HG03025 (cell line): ENCODE measurements at regions not wholly inside any gene's neighbourhood (a gene's known extent, or its start where the extent isn't known, plus 50 kb on each side); places are given as distances from the start of the nearest gene placed in this dataset.
"Not testable (repeated sequence)": the region's sequence is repeated elsewhere in the genome, so short reads cannot be mapped to it uniquely, and the experiment has no call there.

Experiments used
- ATAC-seq: cut with Tn5 transposase; IDR thresholded peaks from one replicate; pipeline ENCODE4 v1.9.1; 2021; ENCODE audit warnings: mild to moderate bottlenecking, moderate library complexity; ENCODE audit not compliant: unreplicated experiment, low FRiP score

DNA sequence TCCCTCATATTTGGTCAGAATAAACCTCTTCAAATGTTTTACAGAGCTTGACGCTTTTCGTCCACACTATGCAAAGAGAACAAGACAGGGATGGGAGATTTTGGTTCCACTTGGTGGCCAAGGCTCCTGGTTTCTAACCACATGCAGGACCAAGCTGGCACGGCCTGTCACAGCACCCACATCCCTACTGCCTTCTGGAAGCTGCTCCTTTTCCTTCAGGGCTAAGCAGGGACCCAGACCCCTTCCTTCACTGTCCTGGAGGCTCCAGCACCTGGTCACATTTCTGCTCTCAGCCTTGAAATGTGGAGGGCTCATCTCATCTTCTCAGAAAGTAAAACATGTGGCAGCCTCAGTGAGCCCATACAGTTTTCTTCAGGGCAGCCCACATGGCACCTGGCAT lies 50.4 kb upstream of the ARHGEF7 start:
- no peak for ATAC-seq

DNA sequence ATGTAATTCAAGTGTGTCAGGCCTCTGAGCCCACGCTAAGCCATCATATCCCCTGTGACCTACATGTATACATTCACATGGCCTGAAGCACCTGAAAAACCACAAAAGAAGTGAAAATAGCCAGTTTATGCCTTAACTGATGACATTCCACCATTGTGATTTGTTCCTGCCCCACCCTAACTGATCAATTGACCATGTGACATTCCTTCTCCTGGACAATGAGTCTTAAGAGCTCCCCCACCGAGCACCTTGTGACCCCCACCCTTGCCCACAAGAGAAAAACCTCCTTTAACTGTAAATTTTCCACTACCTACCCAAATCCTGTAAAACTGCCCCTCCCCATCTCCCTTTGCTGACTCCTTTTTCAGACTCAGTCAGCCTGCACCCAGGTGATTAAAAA lies 52.1 kb upstream of the ARHGEF7 start:
- no peak for ATAC-seq

DNA sequence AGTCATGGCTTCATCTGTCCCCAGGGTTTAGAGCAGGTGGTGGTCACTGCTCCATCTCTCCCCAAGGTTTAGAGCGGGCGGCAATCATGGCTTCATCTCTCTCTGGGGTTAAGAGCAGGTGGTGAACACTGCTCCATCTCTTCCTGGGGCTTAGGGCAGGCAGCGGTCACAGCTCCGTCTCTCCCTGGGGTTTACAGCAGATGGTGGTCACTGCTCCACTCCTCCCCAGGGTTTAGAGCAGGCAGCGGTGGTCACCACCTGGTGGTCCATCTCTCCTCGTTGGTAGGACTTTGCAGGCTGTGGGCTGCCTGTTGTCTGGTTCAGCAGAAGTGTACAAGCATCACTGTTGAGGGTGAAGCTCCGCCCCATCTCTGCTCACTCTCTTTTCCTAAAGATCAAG lies 52.8 kb upstream of the ARHGEF7 start:
- ATAC-seq = no peak

DNA sequence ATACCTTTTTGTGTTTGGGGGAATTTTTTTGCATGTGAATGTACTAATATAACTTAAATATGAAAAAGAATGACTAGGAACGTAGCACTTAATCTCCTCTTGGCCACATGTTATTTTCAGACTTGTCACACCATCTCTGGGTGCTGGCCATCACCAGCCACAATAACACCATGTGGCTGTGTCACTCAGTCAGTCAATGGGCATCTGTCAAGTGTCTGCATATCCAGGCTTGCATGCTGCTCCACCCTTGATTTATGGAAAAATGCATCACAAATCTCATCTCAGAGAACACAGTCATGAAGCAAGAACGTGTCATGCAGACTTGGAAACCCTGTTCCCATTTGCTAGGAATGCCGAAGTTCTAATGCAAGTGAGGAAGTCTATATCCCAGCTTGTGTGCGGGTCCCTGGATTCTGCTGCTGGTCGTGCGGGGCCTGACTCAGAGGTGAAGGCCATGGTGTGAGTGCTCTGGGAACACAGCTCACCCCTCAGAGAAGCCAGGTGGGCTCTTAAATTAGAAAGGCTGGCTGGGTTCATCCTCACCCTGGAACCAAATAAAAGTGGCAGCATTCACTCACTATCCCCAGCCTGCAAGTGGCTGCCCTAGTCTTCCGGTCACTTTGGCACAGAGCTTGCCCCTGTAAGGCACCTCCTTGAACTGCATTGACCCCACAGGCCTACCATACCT lies 53.6 kb upstream of the ARHGEF7 start:
- no peak for ATAC-seq

DNA sequence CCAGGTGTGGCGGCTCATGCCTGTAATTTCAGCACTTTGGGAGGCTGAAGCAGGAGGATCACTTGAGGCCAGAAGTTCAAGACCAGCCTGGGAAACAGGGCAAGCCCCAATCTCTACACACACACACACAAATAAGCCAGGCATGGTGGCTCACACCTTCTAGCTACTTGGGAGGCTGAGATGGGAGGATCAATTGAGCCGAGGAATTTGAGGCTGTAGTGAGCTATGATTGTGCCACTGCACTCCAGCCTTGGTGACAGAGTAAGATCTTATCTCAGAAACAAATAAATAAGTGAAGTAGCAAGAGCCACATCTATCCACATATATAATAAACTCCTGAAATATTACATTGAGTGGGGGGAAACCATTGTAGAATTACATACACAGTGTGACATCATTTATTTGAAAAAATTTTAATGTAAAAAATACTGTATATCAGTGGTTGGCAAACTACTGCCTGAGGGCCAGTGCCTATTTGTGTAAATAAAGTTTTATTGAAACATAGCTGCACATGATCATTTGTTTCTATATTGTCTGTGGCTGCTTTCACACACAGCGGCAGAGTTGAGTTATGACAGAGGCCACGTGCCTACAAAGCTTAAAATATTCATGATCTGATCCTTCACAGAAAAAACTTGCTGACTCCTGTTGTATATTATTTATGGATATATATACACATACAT lies 54.7 kb upstream of the ARHGEF7 start:
- no peak for ATAC-seq

DNA sequence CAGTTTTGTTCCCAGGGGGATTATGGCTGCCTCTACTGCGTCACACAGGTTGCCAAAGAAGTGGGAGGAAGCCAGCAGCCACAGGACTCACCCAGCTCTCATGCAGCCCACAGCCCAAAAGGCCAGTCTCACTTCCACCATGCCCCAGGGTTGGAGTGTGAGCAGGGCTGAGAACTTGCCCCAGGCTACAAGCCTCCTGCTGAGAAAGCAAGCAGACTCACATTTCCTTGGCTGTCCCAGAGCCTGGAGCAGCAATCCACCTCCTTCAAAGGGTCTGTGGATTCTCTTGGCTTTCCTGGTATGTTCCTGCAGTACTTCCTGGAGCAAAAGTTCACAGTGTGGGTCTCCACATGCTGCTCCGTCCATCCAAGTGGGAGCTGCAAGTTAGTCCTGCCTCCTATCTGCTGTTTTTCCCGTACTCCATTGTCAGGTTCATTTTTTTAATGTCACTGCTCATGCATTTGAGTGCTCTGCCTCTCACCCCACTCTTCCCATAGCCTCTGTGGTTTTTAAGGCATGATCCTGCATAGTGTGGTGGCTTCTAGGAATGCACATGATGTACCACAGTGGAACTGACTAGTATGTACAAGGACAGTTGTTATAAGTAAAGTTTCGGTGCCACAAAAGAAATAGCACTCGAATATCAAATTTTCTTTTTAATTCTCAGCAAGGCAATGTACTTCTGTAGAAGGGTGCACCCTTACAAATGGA lies 56.2 kb upstream of the ARHGEF7 start:
- no peak for ATAC-seq

DNA sequence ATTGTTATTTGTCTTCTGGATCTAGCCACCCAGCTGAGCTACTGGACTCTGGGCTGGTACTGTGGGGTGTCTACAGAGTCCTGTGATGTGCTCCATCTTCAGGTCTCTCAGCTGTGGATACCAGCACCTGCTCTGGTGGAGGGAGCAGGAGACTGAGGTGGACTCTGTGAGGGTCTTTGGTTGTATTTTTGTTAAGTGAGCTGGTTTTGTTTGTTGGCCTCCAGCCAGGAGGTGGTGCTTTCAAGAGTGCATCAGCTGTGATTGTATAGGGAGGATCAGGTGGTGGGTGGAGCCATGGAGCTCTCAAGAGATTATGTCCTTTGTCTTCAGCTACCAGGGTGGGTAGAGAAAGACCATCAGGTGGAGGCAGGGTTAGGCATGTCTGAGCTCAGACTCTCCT lies 56.8 kb upstream of the ARHGEF7 start:
- not testable (repeated sequence) for ATAC-seq

DNA sequence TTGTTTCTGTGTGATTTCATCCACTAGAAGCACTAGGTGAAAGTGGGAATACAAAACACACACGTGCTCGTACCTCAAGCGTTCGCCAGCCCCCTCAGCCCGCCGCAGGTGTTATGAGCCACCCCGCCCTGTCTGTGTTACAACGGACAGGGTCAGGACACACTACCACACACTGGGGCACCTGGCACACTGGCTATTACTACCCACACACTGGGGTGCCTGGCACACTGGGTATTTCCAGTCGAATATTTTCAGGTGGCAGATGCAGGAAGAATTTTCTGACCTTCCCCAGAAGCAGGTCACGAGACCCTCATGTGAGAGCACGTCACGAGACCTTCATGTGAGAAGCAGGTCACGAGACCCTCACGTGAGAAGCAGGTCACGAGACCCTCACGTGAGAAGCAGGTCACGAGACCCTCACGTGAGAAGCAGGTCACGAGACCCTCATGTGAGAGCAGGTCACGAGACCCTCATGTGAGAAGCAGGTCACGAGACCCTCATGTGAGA lies 63.3 kb upstream of the ARHGEF7 start:
- ATAC-seq = not testable (repeated sequence)

DNA sequence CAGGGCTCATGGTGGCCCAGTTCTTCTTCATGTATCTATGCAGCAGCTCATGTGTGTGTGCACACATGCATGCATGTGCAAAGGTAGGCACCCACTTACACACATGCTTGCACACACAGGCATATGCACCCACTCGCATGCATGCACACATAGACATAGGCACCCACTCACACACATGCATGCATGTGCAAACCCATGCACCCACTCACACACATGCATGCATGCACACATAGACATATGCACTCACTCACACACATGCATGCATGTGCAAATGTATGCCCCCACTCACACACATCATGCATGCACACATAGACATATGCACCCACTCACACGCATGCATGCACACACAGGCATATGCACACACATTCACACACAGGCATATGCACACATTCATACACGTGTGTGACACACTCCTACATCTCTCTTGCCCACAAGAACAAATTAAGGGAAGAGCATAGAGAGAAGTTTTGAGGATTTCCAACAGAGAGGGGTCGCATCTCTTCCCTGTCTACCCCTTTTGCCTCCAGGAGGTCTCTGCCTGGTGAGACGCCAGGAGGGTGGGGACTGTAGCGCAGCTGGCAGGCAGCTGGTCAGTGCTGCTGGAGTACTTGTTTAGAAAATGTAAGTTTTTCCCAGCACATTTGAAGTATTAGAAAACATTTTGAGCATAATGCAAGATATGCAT lies 63.9 kb upstream of the ARHGEF7 start:
- ATAC-seq = no peak

DNA sequence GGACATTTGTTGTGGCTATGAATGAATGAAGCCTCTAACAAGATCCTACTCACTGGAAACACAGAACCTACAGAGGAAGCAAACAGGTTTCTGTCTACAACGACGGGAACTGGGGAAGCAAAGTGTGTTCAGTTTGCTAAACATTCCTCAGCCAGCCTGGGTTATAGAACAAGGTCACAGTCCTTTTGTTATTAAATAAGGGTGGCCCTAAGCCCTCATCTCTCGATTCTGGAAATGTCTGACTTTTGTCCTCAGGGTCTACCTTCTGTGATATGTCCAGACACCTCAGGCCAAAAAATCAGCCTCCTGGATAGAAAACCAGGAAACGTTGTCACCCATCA lies 64.6 kb upstream of the ARHGEF7 start:
- no peak for ATAC-seq

DNA sequence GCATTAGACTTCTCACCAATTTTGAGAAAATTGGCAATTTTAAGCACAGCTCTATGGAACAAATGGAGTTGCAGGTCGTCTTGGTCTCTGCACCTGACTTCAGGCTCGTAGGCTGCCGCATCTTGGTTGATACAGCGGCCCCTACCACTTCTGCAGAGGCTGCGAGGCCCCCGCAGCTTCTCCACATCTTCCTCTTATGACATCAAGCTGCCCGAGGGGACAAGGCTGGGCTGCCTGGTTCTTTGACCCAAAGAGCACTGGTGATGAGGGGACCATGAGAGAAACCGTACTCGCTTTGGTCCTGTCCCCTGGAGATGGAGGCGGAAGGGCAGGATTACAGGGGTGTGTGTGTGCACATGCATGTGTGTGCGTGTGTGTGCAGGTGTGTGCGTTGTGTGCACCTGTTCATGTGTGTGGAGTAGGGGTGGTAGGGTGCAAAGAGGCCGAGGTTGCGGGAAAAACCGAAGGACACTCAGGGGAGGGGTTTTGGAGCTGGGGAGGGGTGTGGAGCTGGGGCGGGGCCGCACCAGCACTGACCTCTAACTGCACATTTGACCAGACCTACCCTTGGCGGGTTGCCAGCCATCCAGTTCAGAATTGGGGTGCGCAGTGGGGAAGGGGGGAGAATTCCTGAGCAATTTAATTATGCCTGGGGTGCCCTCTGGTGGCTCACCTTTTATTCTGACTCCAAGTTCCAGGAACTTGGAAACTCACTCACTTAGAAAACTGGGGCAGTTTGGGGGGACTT lies 65.1 kb upstream of the ARHGEF7 start:
- no peak for ATAC-seq

DNA sequence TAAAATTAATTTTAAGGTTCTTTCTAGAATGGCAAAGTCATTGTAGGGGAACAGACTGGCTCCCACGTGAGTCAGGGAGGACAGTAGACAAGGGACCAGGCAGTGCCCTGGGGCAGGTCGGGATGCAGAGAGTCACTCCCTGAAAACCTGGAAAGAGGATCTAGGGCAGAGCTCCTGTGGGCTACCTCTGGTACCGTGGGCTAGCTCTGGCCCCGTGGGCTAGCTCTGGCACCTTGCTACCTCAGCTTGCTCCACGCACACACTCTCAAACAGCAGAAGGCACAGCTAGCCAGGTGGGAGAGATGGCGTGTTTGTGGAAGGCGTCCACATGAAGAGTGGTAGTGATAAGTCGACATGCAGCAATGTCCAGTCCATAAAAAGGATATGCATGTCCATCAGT lies 66.7 kb upstream of the ARHGEF7 start:
- no peak for ATAC-seq

DNA sequence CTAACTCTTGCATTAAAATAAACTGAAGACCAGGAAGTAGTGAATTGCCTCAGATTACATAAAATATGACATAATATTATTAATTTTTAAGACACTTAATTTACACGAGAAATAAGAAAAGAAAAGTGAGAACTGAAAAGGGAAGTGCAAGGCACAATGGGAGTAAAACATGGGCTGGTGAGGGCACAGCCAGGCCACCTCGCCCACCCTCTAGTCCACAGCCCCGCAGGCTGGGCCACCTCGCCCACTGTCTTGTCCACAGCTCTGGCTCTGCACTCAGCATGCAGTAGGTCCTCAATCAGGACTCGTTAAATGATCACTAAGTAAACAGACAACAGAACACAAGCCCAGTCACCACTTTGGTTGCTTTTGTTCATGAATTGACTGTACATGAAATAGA lies 67.8 kb upstream of the ARHGEF7 start:
- ATAC-seq = no peak

DNA sequence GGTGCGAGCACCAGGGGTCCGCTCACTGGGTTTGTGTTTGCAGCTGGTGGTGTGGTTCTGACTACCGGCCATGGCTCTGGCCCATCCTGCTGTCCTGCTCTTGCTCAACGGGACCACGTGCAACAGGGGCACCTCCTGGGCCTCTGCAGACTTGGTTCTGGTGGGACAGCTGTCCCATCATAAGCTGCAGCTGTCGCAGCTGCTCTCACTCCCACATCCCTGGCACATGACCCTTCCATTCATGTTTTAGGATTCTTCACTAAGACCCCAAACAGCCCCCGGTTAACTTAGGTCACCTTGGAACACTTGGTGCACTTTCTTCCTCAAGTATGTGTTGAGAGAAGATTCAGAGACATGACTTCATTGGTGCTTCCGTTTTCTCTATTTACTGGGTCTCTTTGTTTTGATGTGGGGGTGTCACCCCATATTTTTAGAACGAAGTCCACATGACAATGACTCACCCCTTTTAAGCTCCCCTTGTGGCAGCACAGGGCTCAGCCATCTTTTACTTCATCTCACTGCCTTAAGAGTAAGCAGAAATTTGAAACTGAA lies 68.4 kb upstream of the ARHGEF7 start:
- ATAC-seq = no peak

DNA sequence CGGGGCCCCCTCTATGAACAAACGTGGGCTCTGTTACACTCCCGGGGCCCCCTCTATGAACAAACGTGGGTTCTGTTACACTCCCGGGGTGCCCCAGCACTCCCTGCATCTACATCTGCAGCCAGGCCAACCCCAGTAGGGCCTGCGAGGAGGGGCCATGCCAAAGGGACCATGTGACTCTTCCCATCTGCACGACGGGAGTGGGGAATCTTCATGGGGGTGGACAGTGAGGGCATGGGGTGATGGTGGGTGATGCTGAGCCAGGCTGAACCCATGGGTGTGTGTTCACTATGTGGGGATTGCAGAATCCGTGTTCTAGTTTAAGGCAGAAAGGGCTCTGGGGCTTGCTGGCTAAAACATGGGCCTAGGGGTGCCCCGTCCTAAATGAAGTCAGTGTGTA lies 69.9 kb upstream of the ARHGEF7 start:
- ATAC-seq = no peak

DNA sequence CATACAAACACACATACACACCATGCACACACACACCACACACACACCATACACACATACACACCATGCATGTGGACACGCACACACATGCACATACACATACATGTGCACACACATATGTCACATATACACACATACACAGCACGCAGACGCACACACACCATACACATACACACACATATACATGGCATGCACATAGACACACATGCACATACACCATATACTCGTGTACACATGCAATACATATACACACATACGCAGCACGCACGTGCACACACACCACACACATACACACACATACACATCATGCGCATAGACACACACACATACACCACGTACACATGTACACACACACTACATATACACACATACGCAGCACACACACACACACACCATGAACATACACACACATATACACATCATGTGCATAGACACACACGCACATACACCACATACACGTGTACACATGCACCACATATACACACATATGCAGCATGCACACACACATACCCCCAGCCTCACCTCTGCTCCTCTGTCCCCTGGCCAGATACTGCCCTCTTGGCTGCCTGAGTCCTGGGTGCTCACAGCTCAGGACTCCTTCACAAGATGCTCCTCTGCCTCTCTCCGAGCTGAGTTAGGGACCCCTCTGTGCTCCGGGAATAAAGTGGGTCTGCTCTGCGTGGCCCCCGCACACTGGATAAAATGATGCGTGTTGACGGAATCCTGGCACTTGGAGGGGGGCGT lies 70.9 kb upstream of the ARHGEF7 start:
- ATAC-seq = no peak

DNA sequence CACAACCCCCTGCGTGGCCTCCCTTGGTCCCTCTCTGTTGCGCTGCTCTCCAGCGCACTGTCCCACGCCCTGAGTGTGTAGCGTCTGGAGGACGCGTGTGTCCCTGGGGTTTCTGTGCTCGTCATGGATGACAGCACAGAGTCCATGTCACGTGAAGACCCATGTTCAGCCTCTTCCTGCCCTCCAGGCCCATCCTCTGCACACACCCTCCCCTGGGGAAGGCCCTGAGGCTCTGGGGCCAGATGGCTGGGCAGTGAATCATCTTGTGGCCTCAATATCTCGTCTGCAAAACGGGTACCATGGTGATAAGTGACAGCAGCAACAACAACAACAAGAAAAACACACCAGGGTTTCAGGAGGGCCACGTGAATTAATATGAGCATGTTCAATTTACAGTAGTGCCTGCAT lies 71.5 kb upstream of the ARHGEF7 start:
- ATAC-seq = no peak

DNA sequence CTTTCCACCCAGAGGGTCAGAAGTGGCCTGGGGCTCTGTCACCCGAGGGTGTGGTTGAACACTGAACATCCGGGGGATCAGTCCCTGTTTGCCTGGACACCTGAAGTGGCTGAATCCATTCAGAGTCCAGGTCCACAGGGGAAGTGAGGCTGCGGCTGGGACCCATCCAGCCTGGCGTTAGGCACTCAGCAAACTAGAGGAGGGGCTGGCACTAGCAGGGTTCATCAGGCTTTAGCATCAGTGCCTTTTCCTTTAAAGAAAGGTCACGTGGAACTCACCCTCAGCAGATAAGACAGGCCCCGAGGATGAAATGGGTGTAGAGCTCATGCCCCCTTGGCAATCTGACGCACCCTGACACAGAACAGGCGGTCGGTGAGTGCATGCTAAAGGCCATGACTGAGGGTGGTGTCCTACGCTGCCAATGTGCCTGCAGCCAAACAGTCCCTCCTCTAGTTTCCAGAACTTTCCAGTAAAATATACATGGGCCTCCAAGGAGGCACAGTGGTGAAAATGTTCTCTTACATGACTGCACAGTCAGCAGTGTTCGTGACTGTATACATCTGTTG lies 72.4 kb upstream of the ARHGEF7 start:
- no peak for ATAC-seq

DNA sequence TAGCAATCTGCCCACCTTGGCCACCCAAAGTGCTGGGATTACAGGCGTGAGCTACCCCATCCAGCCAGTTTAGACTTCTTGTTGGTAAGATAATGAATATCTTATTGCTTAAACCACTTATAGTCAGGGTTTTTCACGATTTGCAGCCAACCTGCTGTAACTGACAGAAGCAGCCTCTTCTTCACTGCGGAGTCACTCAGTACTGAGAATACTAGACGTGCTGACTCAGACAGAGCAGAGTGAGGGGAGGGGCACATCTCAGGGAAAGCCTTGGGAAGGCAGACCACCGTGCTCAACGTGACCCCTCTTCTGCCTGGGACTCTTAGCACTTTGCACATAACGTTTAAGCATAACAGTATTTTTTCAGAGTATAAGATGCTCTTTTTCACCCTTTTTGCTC lies 74.3 kb upstream of the ARHGEF7 start:
- no peak for ATAC-seq
